Osteoblast (primary cell): ENCODE measurements at regions not wholly inside any gene's neighbourhood (a gene's known extent, or its start where the extent isn't known, plus 50 kb on each side); places are given as distances from the start of the nearest gene placed in this dataset.

Source experiments
- DNase-seq: peaks from one replicate; pipeline ENCODE4 v3.0.0; 2011; ENCODE audit warnings: low spot score, mixed read lengths; ENCODE audit not compliant: insufficient read length; ENCODE audit errors: missing footprints
- H2AFZ ChIP-seq: 2 replicates; pipeline ENCODE4 v1.6.0; 2011; ENCODE audit warnings: mild to moderate bottlenecking, low read length
- H3K27ac ChIP-seq: 2 replicates; pipeline ENCODE4 v1.5.1; 2011; ENCODE audit warnings: mild to moderate bottlenecking, low read depth, low read length, moderate library complexity
- H3K27me3 ChIP-seq: 2 replicates; pipeline ENCODE4 v1.6.0; 2012; ENCODE audit warnings: mild to moderate bottlenecking, control low read depth, inconsistent platforms, low read length, moderate library complexity; ENCODE audit not compliant: insufficient read depth
- H3K36me3 ChIP-seq: 2 replicates; pipeline ENCODE4 v1.5.1; 2011; ENCODE audit warnings: mild to moderate bottlenecking, low read length, control low read depth, moderate library complexity; ENCODE audit not compliant: insufficient read depth
- H3K4me1 ChIP-seq: 2 replicates; pipeline ENCODE4 v1.5.1; 2011; ENCODE audit warnings: mild to moderate bottlenecking, low read length, control low read depth, moderate library complexity; ENCODE audit not compliant: insufficient read depth
- H3K4me2 ChIP-seq: 2 replicates; pipeline ENCODE4 v1.6.0; 2011; ENCODE audit warnings: mild to moderate bottlenecking, low read length; ENCODE audit not compliant: insufficient read depth
- H3K4me3 ChIP-seq: fragments of 200-600 bp; sonication (generic); 3 replicates; pipeline ENCODE4 v1.5.1; 2012; ENCODE audit warnings: mild to moderate bottlenecking, low read length, inconsistent platforms; ENCODE audit not compliant: insufficient read depth
- H3K79me2 ChIP-seq: 2 replicates; pipeline ENCODE4 v1.6.0; 2012; ENCODE audit warnings: mild to moderate bottlenecking, low read length, control low read depth, inconsistent platforms; ENCODE audit not compliant: insufficient read depth
- H3K9me3 ChIP-seq: 2 replicates; pipeline ENCODE4 v1.5.1; 2011; ENCODE audit warnings: low read depth, low read length, control low read depth
- H4K20me1 ChIP-seq: 2 replicates; pipeline ENCODE4 v1.6.0; 2012; ENCODE audit warnings: mild to moderate bottlenecking, low read length, control low read depth; ENCODE audit not compliant: insufficient read depth
- TF ChIP-seq, protein P1 (sequence below): IDR thresholded peaks from 2 replicates; pipeline ENCODE4 v1.5.1; 2011; ENCODE audit warnings: mild to moderate bottlenecking, low read depth, low read length, moderate library complexity; ENCODE audit errors: extremely low read depth

DNA sequence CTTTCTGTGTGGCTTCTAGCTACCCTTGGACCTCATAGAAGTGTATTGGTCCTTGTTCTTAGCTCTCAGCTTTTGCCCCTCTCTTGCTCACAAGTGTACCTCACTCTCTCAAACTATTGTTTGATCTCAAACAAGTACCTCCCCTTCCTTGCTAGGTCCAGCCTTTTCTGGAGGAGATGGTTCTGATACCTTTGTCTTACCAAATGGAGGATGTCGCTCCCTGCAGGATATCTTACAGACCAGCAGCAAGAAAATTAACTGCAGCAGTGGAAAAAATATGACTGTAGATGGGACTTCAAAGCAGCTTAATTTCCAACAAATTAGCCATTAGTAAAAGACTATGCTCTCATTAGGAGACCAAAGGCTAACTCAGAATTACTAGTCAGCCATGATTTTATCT, 388.1 kb upstream of the ROBO2 start:
- peaks cover 2% of the 10 kb centered on the region for H3K9me3 ChIP-seq
- no peak overlapping the region for H3K27ac ChIP-seq
- no peaks in the 10 kb centered on the region for H4K20me1 ChIP-seq
- H3K4me2 ChIP-seq = no peak overlapping the region
- H3K27me3 ChIP-seq = no peaks in the 10 kb centered on the region
- H3K4me1 ChIP-seq = no peaks in the 10 kb centered on the region
- no peak for DNase-seq
- H2AFZ ChIP-seq = no peak overlapping the region
- H3K79me2 ChIP-seq = no peaks in the 10 kb centered on the region
- H3K36me3 ChIP-seq = no peaks in the 10 kb centered on the region
- TF ChIP-seq, protein P1, sequence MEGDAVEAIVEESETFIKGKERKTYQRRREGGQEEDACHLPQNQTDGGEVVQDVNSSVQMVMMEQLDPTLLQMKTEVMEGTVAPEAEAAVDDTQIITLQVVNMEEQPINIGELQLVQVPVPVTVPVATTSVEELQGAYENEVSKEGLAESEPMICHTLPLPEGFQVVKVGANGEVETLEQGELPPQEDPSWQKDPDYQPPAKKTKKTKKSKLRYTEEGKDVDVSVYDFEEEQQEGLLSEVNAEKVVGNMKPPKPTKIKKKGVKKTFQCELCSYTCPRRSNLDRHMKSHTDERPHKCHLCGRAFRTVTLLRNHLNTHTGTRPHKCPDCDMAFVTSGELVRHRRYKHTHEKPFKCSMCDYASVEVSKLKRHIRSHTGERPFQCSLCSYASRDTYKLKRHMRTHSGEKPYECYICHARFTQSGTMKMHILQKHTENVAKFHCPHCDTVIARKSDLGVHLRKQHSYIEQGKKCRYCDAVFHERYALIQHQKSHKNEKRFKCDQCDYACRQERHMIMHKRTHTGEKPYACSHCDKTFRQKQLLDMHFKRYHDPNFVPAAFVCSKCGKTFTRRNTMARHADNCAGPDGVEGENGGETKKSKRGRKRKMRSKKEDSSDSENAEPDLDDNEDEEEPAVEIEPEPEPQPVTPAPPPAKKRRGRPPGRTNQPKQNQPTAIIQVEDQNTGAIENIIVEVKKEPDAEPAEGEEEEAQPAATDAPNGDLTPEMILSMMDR = no peak
- no peak overlapping the region for H3K4me3 ChIP-seq

DNA sequence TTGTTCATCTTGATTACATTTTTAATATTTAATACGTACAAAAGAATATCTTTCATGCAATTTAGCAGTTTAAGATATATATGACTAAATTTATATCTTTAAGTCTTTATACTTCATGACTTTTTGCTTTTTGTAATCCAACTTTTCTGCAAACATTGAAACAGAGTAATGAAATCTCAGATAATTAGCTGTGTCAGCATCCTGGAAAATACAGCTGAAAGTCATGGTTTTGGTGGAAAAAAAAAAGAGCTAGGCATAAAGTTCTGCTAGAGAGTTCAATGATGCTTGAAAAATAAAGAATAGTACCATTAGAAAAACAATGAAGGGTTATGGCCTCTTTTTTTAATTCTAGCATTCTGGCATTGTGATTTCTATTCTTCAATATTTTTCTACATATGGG, 387.4 kb upstream of the ROBO2 start:
- H2AFZ ChIP-seq = no peak overlapping the region
- TF ChIP-seq, protein P1 = no peak
- no peaks in the 10 kb centered on the region for H3K27me3 ChIP-seq
- H4K20me1 ChIP-seq = no peaks in the 10 kb centered on the region
- DNase-seq = no peak
- no peaks in the 10 kb centered on the region for H3K79me2 ChIP-seq
- no peaks in the 10 kb centered on the region for H3K9me3 ChIP-seq
- H3K4me1 ChIP-seq = no peaks in the 10 kb centered on the region
- H3K4me2 ChIP-seq = no peak overlapping the region
- no peak overlapping the region for H3K27ac ChIP-seq
- no peak overlapping the region for H3K4me3 ChIP-seq
- no peaks in the 10 kb centered on the region for H3K36me3 ChIP-seq

- Histone ChIP-seq H3K4me3 (no peak overlapping the region), H2AFZ (no peak overlapping the region), H3K27ac (no peak overlapping the region), H3K4me1 (no peaks in the 10 kb centered on the region), H4K20me1 (no peaks in the 10 kb centered on the region), H3K36me3 (no peaks in the 10 kb centered on the region), H3K9me3 (no peaks in the 10 kb centered on the region), H3K79me2 (no peaks in the 10 kb centered on the region), H3K27me3 (no peaks in the 10 kb centered on the region), H3K4me2 (no peak overlapping the region)
- no peak for DNase-seq
- TF ChIP-seq, protein P1 = no peak
Measured at GRCh38 chr3:76653640-76654251, 386.2 kb upstream of the ROBO2 start.

GRCh38 chr3:76656531-76657070, 383.3 kb upstream of the ROBO2 start:
- H2AFZ ChIP-seq = no peak overlapping the region

More at GRCh38 chr3:76656531-76657070, 383.3 kb upstream of the ROBO2 start:
- Histone ChIP-seq H3K4me3 (no peak overlapping the region), H3K27me3 (no peaks in the 10 kb centered on the region), H3K27ac (no peak overlapping the region), H3K9me3 (no peaks in the 10 kb centered on the region), H4K20me1 (no peaks in the 10 kb centered on the region), H3K4me2 (no peak overlapping the region), H3K4me1 (no peaks in the 10 kb centered on the region), H3K36me3 (no peaks in the 10 kb centered on the region), H3K79me2 (no peaks in the 10 kb centered on the region)
- no peak for DNase-seq
- TF ChIP-seq, protein P1 = no peak
